CD14-positive monocyte (primary cell): ENCODE measurements at regions not wholly inside any gene's neighbourhood (a gene's known extent, or its start where the extent isn't known, plus 50 kb on each side); places are given as distances from the start of the nearest gene placed in this dataset.

Experiments
- DNase-seq, 3 donors: peaks; one replicate each; pipeline ENCODE4 v3.0.0-alpha.2; 2011 to 2022
- H2AFZ ChIP-seq: 2 replicates; pipeline ENCODE4 v1.6.0; 2012; ENCODE audit warnings: mild to moderate bottlenecking, low read depth, low read length, inconsistent platforms; ENCODE audit not compliant: insufficient read depth, poor library complexity, severe bottlenecking
- H3K27ac ChIP-seq, 2 donors: 1 replicate in 1 of 2; 2 replicates in 1 of 2; pipeline ENCODE4 v1.5.1; 2012 to 2013; ENCODE audit warnings: low read length in 2 of 2, control low read depth in 1 of 2, inconsistent platforms in 1 of 2, low read depth in 1 of 2, mild to moderate bottlenecking in 1 of 2
- H3K27me3 ChIP-seq, 2 donors: one replicate each; pipeline versions ENCODE4 v1.6.0 to v1.6.1; 2011 to 2013; ENCODE audit warnings: low read length in 2 of 2; ENCODE audit not compliant: control insufficient read depth in 2 of 2, insufficient read depth in 2 of 2
- H3K36me3 ChIP-seq, 2 donors: replicated peaks in 1 of 2; 1 replicate in 1 of 2; 2 replicates in 1 of 2; pipeline versions ENCODE4 v1.5.1 to v1.6.1; 2012 to 2013; ENCODE audit warnings: low read length in 2 of 2, control low read depth in 1 of 2, inconsistent platforms in 1 of 2, mild to moderate bottlenecking in 1 of 2; ENCODE audit not compliant: insufficient read depth in 2 of 2, control insufficient read depth in 1 of 2
- H3K4me1 ChIP-seq, 2 donors: 1 replicate in 1 of 2; 2 replicates in 1 of 2; pipeline versions ENCODE4 v1.5.1 to v1.6.1; 2012 to 2013; ENCODE audit warnings: low read length in 2 of 2, control low read depth in 1 of 2, inconsistent platforms in 1 of 2, mild to moderate bottlenecking in 1 of 2, moderate library complexity in 1 of 2; ENCODE audit not compliant: insufficient read depth in 2 of 2, control insufficient read depth in 1 of 2
- H3K4me2 ChIP-seq: replicated peaks from 2 replicates; pipeline ENCODE3; 2012; ENCODE audit warnings: low read length, moderate library complexity, mild to moderate bottlenecking; ENCODE audit not compliant: poor library complexity, severe bottlenecking; ENCODE audit errors: extremely low read depth
- H3K4me3 ChIP-seq, 3 experiments: fragments of 200-600 bp in 1 of 3; sonication (generic) in 1 of 3; replicated peaks in 1 of 3; 1 replicate in 2 of 3; 2 replicates in 1 of 3; pipeline ENCODE4 v1.5.1; 2011 to 2013; ENCODE audit warnings: low read length in 3 of 3, mild to moderate bottlenecking in 3 of 3, control low read depth in 2 of 3, low read depth in 2 of 3, inconsistent platforms in 1 of 3, moderate library complexity in 1 of 3
- H3K79me2 ChIP-seq: 2 replicates; pipeline ENCODE4 v1.6.0; 2012; ENCODE audit warnings: mild to moderate bottlenecking, control low read depth, inconsistent platforms, low read length, moderate library complexity; ENCODE audit not compliant: insufficient read depth
- H3K9ac ChIP-seq: 2 replicates; pipeline ENCODE4 v1.6.0; 2017; ENCODE audit warnings: low read length, mild to moderate bottlenecking; ENCODE audit not compliant: insufficient read depth, poor library complexity, severe bottlenecking
- H3K9me3 ChIP-seq, 2 donors: replicated peaks in 1 of 2; 1 replicate in 1 of 2; 2 replicates in 1 of 2; pipeline versions ENCODE4 v1.5.1 to v1.6.1; 2012 to 2013; ENCODE audit warnings: low read length in 2 of 2, control low read depth in 1 of 2; ENCODE audit not compliant: control insufficient read depth in 1 of 2, insufficient read depth in 1 of 2
- H4K20me1 ChIP-seq: 2 replicates; pipeline ENCODE4 v1.6.0; 2012; ENCODE audit warnings: mild to moderate bottlenecking, low read length, control low read depth, moderate library complexity; ENCODE audit not compliant: insufficient read depth
- H3K27ac Mint-ChIP-seq, 7 donors: one replicate each; pipeline ENCODE4 v1.8.0; 2020; ENCODE audit warnings: mild to moderate bottlenecking in 7 of 7, mixed read lengths in 7 of 7, moderate library complexity in 6 of 7, inconsistent platforms in 2 of 7
- H3K27me3 Mint-ChIP-seq, 3 donors: one replicate each; pipeline ENCODE4 v1.8.0; 2021 to 2022; ENCODE audit warnings: low read depth in 3 of 3, mild to moderate bottlenecking in 3 of 3, mixed read lengths in 3 of 3, moderate library complexity in 3 of 3, inconsistent platforms in 1 of 3
- H3K36me3 Mint-ChIP-seq, 2 donors: one replicate each; pipeline ENCODE4 v1.8.0; 2020; ENCODE audit warnings: mixed read lengths in 2 of 2, inconsistent platforms in 1 of 2, mild to moderate bottlenecking in 1 of 2
- H3K4me1 Mint-ChIP-seq: one replicate; pipeline ENCODE4 v1.8.0; 2020; ENCODE audit warnings: mild to moderate bottlenecking, mixed read lengths
- H3K4me3 Mint-ChIP-seq, 2 donors: one replicate each; pipeline ENCODE4 v1.8.0; 2020; ENCODE audit warnings: mild to moderate bottlenecking in 2 of 2, mixed read lengths in 2 of 2, moderate library complexity in 1 of 2
- H3K9me3 Mint-ChIP-seq, 7 donors: one replicate each; pipeline ENCODE4 v1.8.0; 2020 to 2022; ENCODE audit warnings: mixed read lengths in 7 of 7, mild to moderate bottlenecking in 6 of 7, moderate library complexity in 6 of 7, inconsistent platforms in 2 of 7
- CTCF ChIP-seq: fragments of 200-600 bp; IDR thresholded peaks from one replicate; pipeline ENCODE4 v1.8.0; 2022; ENCODE audit warnings: antibody characterized with exemption, mild to moderate bottlenecking
- WGBS: methylation state at CpG from one replicate; pipeline ENCODE4 v1.1.5; 2013; ENCODE audit warnings: missing lambda C conversion rate; ENCODE audit not compliant: insufficient coverage; 5-methylcytosine and 5-hydroxymethylcytosine counted together
- intact Hi-C, 2 donors: fragments of 100-400 bp; cut with micrococcal nuclease; formaldehyde crosslinking; loops; one replicate each; pipeline versions ENCODE4 v1.15.0 to v1.15.1; 2023

- WGBS, result 80% methylated on average over 1 of the region's 6 CpGs
- Histone ChIP-seq H3K27ac (no peak overlapping the region), H3K4me3 (no peak overlapping the region), H4K20me1 (no peaks in the 10 kb centered on the region), H2AFZ (no peak overlapping the region), H3K79me2 (no peaks in the 10 kb centered on the region), H3K4me1 (no peaks in the 10 kb centered on the region), H3K36me3 (no peaks in the 10 kb centered on the region), H3K27me3 (no peaks in the 10 kb centered on the region), H3K9ac (no peak overlapping the region), H3K9me3 (peaks cover 0 to 16% of the 10 kb centered on the region in 2 donors), H3K4me2 (no peak overlapping the region)
- Mint-ChIP-seq H3K4me1 (no peaks in the 10 kb centered on the region), H3K27me3 (peaks cover 0 to 4% (median 2%) of the 10 kb centered on the region in 3 donors), H3K36me3 (no peaks in the 10 kb centered on the region), H3K27ac (no peak overlapping the region), H3K4me3 (no peak overlapping the region), H3K9me3 (peaks cover 7 to 23% (median 15%) of the 10 kb centered on the region in 7 donors)
- no peak for TF ChIP-seq CTCF
- no peak for DNase-seq
- intact Hi-C loops, result no loop called here
These were observed 205.2 kb upstream of the SEMA6A start for GRCh38 chr5:116779846-116780245.

GRCh38 chr5:116778651-116779280 is 204.1 kb upstream of the SEMA6A start:
- intact Hi-C loops, result no loop called here
- peaks cover 1 to 19% (median 9%) of the 10 kb centered on the region in 7 donors for H3K9me3 Mint-ChIP-seq

More at GRCh38 chr5:116778651-116779280, 204.1 kb upstream of the SEMA6A start:
- no peaks in the 10 kb centered on the region for H4K20me1 ChIP-seq
- H3K79me2 ChIP-seq, result no peaks in the 10 kb centered on the region
- no peak overlapping the region for H3K4me3 ChIP-seq
- TF ChIP-seq CTCF, result no peak
- no peak overlapping the region for H2AFZ ChIP-seq
- H3K4me2 ChIP-seq, result no peak overlapping the region
- no peak for DNase-seq
- no peak overlapping the region for H3K9ac ChIP-seq
- Mint-ChIP-seq H3K4me3 (no peak overlapping the region), H3K27ac (no peak overlapping the region), H3K4me1 (no peaks in the 10 kb centered on the region), H3K36me3 (no peaks in the 10 kb centered on the region), H3K27me3 (peaks cover 0 to 4% (median 2%) of the 10 kb centered on the region in 3 donors)
- peaks cover 0 to 10% of the 10 kb centered on the region in 2 donors for H3K9me3 ChIP-seq
- no peaks in the 10 kb centered on the region for H3K36me3 ChIP-seq
- no peaks in the 10 kb centered on the region for H3K4me1 ChIP-seq
- WGBS, result no CpG with 5 or more reads among the region's 2 CpGs
- H3K27me3 ChIP-seq, result no peaks in the 10 kb centered on the region
- H3K27ac ChIP-seq, result no peak overlapping the region
